HCT116 (cell line): ENCODE measurements at regions not wholly inside any gene's neighbourhood (a gene's known extent, or its start where the extent isn't known, plus 50 kb on each side); places are given as distances from the start of the nearest gene placed in this dataset.

ENCODE experiments used
- ATAC-seq: fragments of 200-7000 bp; cut with Tn5 transposase; 2 replicates; pipeline ENCODE4 v1.9.1; 2020; ENCODE audit warnings: mild to moderate bottlenecking, moderate library complexity
- BruUV-seq: library from RNA; stranded (reverse); fragments of 400-500 nt; replicated peaks from 2 replicates; lab custom pipeline; 2021; lab: Mats Ljungman, UMichigan
- CTCF ChIA-PET: fragments of 300-600 bp; sonication (Branson Sonifier 250); formaldehyde crosslinking; loops from one replicate; lab custom pipeline; 2021; ENCODE audit warnings: antibody characterized with exemption; lab: Charles Lee
- POLR2A ChIA-PET: fragments of 300-600, 350-600 bp; sonication (Branson Sonifier 250); formaldehyde crosslinking; loops from one replicate; lab custom pipeline; 2021; ENCODE audit warnings: antibody characterized with exemption; lab: Charles Lee
- RAD21 ChIA-PET, 2 experiments: fragments of 300-600 bp; sonication (Branson Sonifier 250); formaldehyde crosslinking; loops; one replicate each; lab custom pipeline; 2023; ENCODE audit warnings: low total read pairs in 2 of 2; ENCODE audit not compliant: uncharacterized antibody in 2 of 2, unreplicated experiment in 2 of 2, low non-redundant PET in 1 of 2; lab: Charles Lee
- DNase-seq: peaks from one replicate; pipeline ENCODE4 v3.0.0-alpha.2; 2010; ENCODE audit warnings: low read depth, low spot score
- H2AFZ ChIP-seq: fragments of 200-600 bp; shearing (Covaris generic), sonication (generic); 2 replicates; pipeline ENCODE4 v1.6.1; 2017; ENCODE audit warnings: low read depth, mixed run types, mixed read lengths, antibody characterized with exemption, low read length; ENCODE audit not compliant: poor library complexity, severe bottlenecking
- H3K27ac ChIP-seq: 2 replicates; pipeline ENCODE4 v1.5.1; 2012; ENCODE audit warnings: low read depth, low read length
- H3K27me3 ChIP-seq: fragments of 200-600 bp; sonication (generic); 2 replicates; pipeline ENCODE4 v1.6.1; 2016; ENCODE audit warnings: mixed run types, low read length, mixed read lengths; ENCODE audit not compliant: insufficient read depth
- H3K36me3 ChIP-seq, 2 experiments: fragments of 200-500 bp in 1 of 2; fragments of 200-600 bp in 1 of 2; sonication (Bioruptor generic) in 1 of 2; sonication (generic) in 1 of 2; 2 replicates each; pipeline versions ENCODE4 v1.5.1 to v1.6.1; 2014 to 2016; ENCODE audit warnings: low read length in 2 of 2, inconsistent platforms in 1 of 2, mixed read lengths in 1 of 2, mixed run types in 1 of 2; ENCODE audit not compliant: insufficient read depth in 2 of 2, control insufficient read depth in 1 of 2
- H3K4me1 ChIP-seq, 2 experiments: fragments of 200-600 bp in 1 of 2; sonication (generic) in 1 of 2; 2 replicates each; pipeline versions ENCODE4 v1.5.1 to v1.6.1; 2012 to 2017; ENCODE audit warnings: low read length in 2 of 2, inconsistent platforms in 1 of 2, mild to moderate bottlenecking in 1 of 2, mixed read lengths in 1 of 2, mixed run types in 1 of 2, moderate library complexity in 1 of 2; ENCODE audit not compliant: insufficient read depth in 2 of 2, control insufficient read depth in 1 of 2
- H3K4me2 ChIP-seq: fragments of 200-600 bp; sonication (generic); 2 replicates; pipeline ENCODE4 v1.6.1; 2017; ENCODE audit warnings: mixed run types, low read length, mixed read lengths
- H3K4me3 ChIP-seq, 2 experiments: fragments of 200-600 bp in 1 of 2; sonication (generic) in 1 of 2; replicated peaks in 1 of 2; 2 replicates each; pipeline ENCODE4 v1.5.1; 2011 to 2016; ENCODE audit warnings: low read length in 2 of 2, control low read depth in 1 of 2, low read depth in 1 of 2, mild to moderate bottlenecking in 1 of 2, mixed read lengths in 1 of 2, mixed run types in 1 of 2
- H3K79me2 ChIP-seq: fragments of 200-600 bp; sonication (generic); 2 replicates; pipeline ENCODE4 v1.6.1; 2017; ENCODE audit warnings: mild to moderate bottlenecking, mixed run types, low read length, moderate library complexity, mixed read lengths; ENCODE audit not compliant: insufficient read depth
- H3K9ac ChIP-seq: fragments of 200-600 bp; sonication (generic); 2 replicates; pipeline ENCODE4 v1.6.1; 2016; ENCODE audit warnings: low read length, mixed read lengths
- H3K9me2 ChIP-seq: fragments of 200-600 bp; sonication (generic), shearing (Covaris generic); 2 replicates; pipeline ENCODE4 v1.6.1; 2017; ENCODE audit warnings: mixed run types, mild to moderate bottlenecking, moderate library complexity; ENCODE audit not compliant: insufficient read depth
- H3K9me3 ChIP-seq, 2 experiments: fragments of 200-500 bp in 1 of 2; fragments of 200-600 bp in 1 of 2; sonication (Bioruptor generic) in 1 of 2; sonication (generic) in 1 of 2; 2 replicates each; pipeline ENCODE4 v1.6.1; 2014 to 2017; ENCODE audit warnings: low read length in 2 of 2, mixed read lengths in 2 of 2, inconsistent platforms in 1 of 2, low read depth in 1 of 2, mild to moderate bottlenecking in 1 of 2, mixed run types in 1 of 2, moderate library complexity in 1 of 2; ENCODE audit not compliant: control insufficient read depth in 1 of 2, insufficient read depth in 1 of 2
- H4K20me1 ChIP-seq: fragments of 200-600 bp; sonication (generic), shearing (Covaris generic); 2 replicates; pipeline ENCODE4 v1.6.1; 2017; ENCODE audit warnings: mixed run types, mild to moderate bottlenecking, moderate library complexity; ENCODE audit not compliant: insufficient read depth
- CBX3 ChIP-seq: IDR thresholded peaks from 2 replicates; pipeline ENCODE4 v1.6.1; 2012; ENCODE audit warnings: low read depth
- CEBPB ChIP-seq: IDR thresholded peaks from 2 replicates; pipeline ENCODE4 v1.6.1; 2012; ENCODE audit warnings: low read depth
- CTCF ChIP-seq, 3 experiments: fragments of 200-600 bp in 1 of 3; sonication (generic) in 1 of 3; IDR thresholded peaks in 2 of 3; conservative IDR thresholded peaks in 1 of 3; 2 replicates each; pipeline ENCODE4 v1.5.1; 2012 to 2017; ENCODE audit warnings: low read depth in 2 of 3, low read length in 2 of 3, antibody characterized with exemption in 1 of 3, borderline replicate concordance in 1 of 3, control low read depth in 1 of 3, mild to moderate bottlenecking in 1 of 3, mixed read lengths in 1 of 3, mixed run types in 1 of 3, moderate library complexity in 1 of 3; ENCODE audit not compliant: insufficient read depth in 1 of 3
- EGR1 ChIP-seq: IDR thresholded peaks from 2 replicates; pipeline ENCODE4 v1.6.1; 2012; ENCODE audit warnings: low read depth
- ELF1 ChIP-seq: IDR thresholded peaks from 2 replicates; pipeline ENCODE4 v1.6.1; 2012; ENCODE audit warnings: low read depth, borderline replicate concordance
- EZH2 ChIP-seq: fragments of 200-600 bp; sonication (generic); IDR thresholded peaks from 2 replicates; pipeline ENCODE4 v1.6.1; 2017; ENCODE audit warnings: antibody characterized with exemption, mixed run types
- EZH2phosphoT487 ChIP-seq: fragments of 200-600 bp; IDR thresholded peaks from 2 replicates; pipeline ENCODE4 v1.6.1; 2018; ENCODE audit warnings: antibody characterized with exemption, borderline replicate concordance
- FOSL1 ChIP-seq: IDR thresholded peaks from 2 replicates; pipeline ENCODE4 v1.6.1; 2012; ENCODE audit warnings: low read depth
- JUND ChIP-seq: IDR thresholded peaks from 2 replicates; pipeline ENCODE4 v1.6.1; 2012
- MAX ChIP-seq: IDR thresholded peaks from 2 replicates; pipeline ENCODE4 v1.6.1; 2012
- POLR2AphosphoS5 ChIP-seq: IDR thresholded peaks from 2 replicates; pipeline ENCODE4 v1.6.1; 2011; ENCODE audit warnings: mild to moderate bottlenecking, low read depth, low read length, moderate library complexity
- SIN3A ChIP-seq: IDR thresholded peaks from 2 replicates; pipeline ENCODE4 v1.6.1; 2012; ENCODE audit warnings: low read depth
- SP1 ChIP-seq: IDR thresholded peaks from 2 replicates; pipeline ENCODE4 v1.6.1; 2012; ENCODE audit warnings: low read depth
- TCF7L2 ChIP-seq: IDR thresholded peaks from 2 replicates; pipeline ENCODE4 v1.7.0; 2011; ENCODE audit warnings: borderline replicate concordance, inconsistent platforms; ENCODE audit not compliant: insufficient read depth, insufficient read length; ENCODE audit errors: extremely low read depth
- YY1 ChIP-seq: IDR thresholded peaks from 2 replicates; pipeline ENCODE4 v1.6.1; 2011; ENCODE audit warnings: low read length, low read depth, moderate library complexity, mild to moderate bottlenecking; ENCODE audit not compliant: insufficient replicate concordance; ENCODE audit errors: extremely low read depth
- ZBTB33 ChIP-seq: IDR thresholded peaks from 2 replicates; pipeline ENCODE4 v1.6.1; 2011; ENCODE audit warnings: mild to moderate bottlenecking, low read length, moderate library complexity; ENCODE audit not compliant: insufficient replicate concordance; ENCODE audit errors: extremely low read depth
- ZNF274 ChIP-seq: fragments of 200-500 bp; sonication (Bioruptor generic); IDR thresholded peaks from 2 replicates; pipeline ENCODE4 v1.6.1; 2014; ENCODE audit warnings: mild to moderate bottlenecking, low read depth, low read length, inconsistent platforms
- intact Hi-C: fragments of 100-400 bp; cut with micrococcal nuclease; formaldehyde crosslinking; loops from 2 replicates; pipeline ENCODE4 v1.10.0; 2022

- TF ChIP-seq JUND (no peak), SP1 (no peak), TCF7L2 (no peak), ZBTB33 (no peak)
These were observed 125.9 kb downstream of the EDN1 start (continued) for GRCh38 chr6:12415980-12416598.

- Histone ChIP-seq H3K9ac (no peak overlapping the region), H3K9me2 (no peaks in the 10 kb centered on the region), H3K4me2 (no peak overlapping the region), H3K4me1 (no peaks in the 10 kb centered on the region), H3K27me3 (no peaks in the 10 kb centered on the region), H3K4me3 (no peak overlapping the region), H3K79me2 (no peaks in the 10 kb centered on the region), H3K9me3 (peaks cover 0 to 6% of the 10 kb centered on the region in 2 experiments; a peak in 1 of 4 replicates), H4K20me1 (no peaks in the 10 kb centered on the region), H3K27ac (no peak overlapping the region), H2AFZ (no peak overlapping the region), H3K36me3 (no peaks in the 10 kb centered on the region)
- ChIA-PET CTCF (no interaction called here), POLR2A (no interaction called here), RAD21 (no interaction called here)
- intact Hi-C loops: no loop called here
- DNase-seq: no peak
- ATAC-seq: no peak
- no TSS peak for BruUV-seq
- TF ChIP-seq EZH2phosphoT487: no peak
- no peak for TF ChIP-seq SP1
- TF ChIP-seq POLR2AphosphoS5: no peak
- TF ChIP-seq EGR1: no peak
- no peak for TF ChIP-seq CBX3
- no peak for TF ChIP-seq ZBTB33
- TF ChIP-seq ELF1: no peak
- TF ChIP-seq ZNF274: no peak
- no peak for TF ChIP-seq YY1
- no peak for TF ChIP-seq CEBPB
- no peak for TF ChIP-seq CTCF (IDR thresholded peaks at IDR 0.05 in 2 of 3, conservative IDR thresholded peaks at IDR 0.05 in 1 of 3; ENCODE audit: borderline replicate concordance in 1 of 3, insufficient read depth in 1 of 3, low read depth in 2 of 3, low read length in 2 of 3)
- TF ChIP-seq FOSL1: no peak
- no peak for TF ChIP-seq MAX
- no peak for TF ChIP-seq EZH2
- TF ChIP-seq SIN3A: no peak
These were observed 127.0 kb downstream of the EDN1 start for GRCh38 chr6:12417191-12417590.
